ENCODE measurements at regions not wholly inside any gene's neighbourhood (a gene's known extent, or its start where the extent isn't known, plus 50 kb on each side); places are given as distances from the start of the nearest gene placed in this dataset.

GRCh38 chr14:71359823-71360222, 452.6 kb downstream of the PCNX1 start:
- H3K9ac ChIP-seq (ENCODE audit: low read length): no peak overlapping the region
- H4K20me1 ChIP-seq (ENCODE audit: insufficient read depth, low read depth, low read length): peaks cover 46% of the 10 kb centered on the region
- DNase-seq: no peak
- H3K4me3 ChIP-seq (ENCODE audit: low read length): no peak overlapping the region
- peaks cover 6% of the 10 kb centered on the region for H3K4me1 ChIP-seq (ENCODE audit: low read length)
- no peaks in the 10 kb centered on the region for H3K9me2 ChIP-seq (replicated peaks; ENCODE audit: insufficient read depth, low read length)
- H3K27me3 ChIP-seq (ENCODE audit: low read length): no peaks in the 10 kb centered on the region
- H3K9me3 ChIP-seq (ENCODE audit: low read length): no peaks in the 10 kb centered on the region
- H3K79me2 ChIP-seq (ENCODE audit: low read length): no peaks in the 10 kb centered on the region
- H2AFZ ChIP-seq (ENCODE audit: low read length): no peak overlapping the region
- no peak overlapping the region for H3K27ac ChIP-seq (ENCODE audit: low read length)
- H3K4me2 ChIP-seq (ENCODE audit: low read depth, low read length, poor library complexity, severe bottlenecking): no peak overlapping the region
- H3K36me3 ChIP-seq (ENCODE audit: insufficient read depth, low read length): no peaks in the 10 kb centered on the region

- no peak for DNase-seq
- Histone ChIP-seq H3K4me2 (ENCODE audit: low read depth, low read length, poor library complexity, severe bottlenecking) (no peak overlapping the region), H3K9me3 (ENCODE audit: low read length) (no peaks in the 10 kb centered on the region), H3K27me3 (ENCODE audit: low read length) (no peaks in the 10 kb centered on the region), H3K9ac (ENCODE audit: low read length) (no peak overlapping the region), H2AFZ (ENCODE audit: low read length) (no peak overlapping the region), H4K20me1 (ENCODE audit: insufficient read depth, low read depth, low read length) (peaks cover 44% of the 10 kb centered on the region), H3K79me2 (ENCODE audit: low read length) (no peaks in the 10 kb centered on the region), H3K36me3 (ENCODE audit: insufficient read depth, low read length) (no peaks in the 10 kb centered on the region), H3K4me1 (ENCODE audit: low read length) (peaks cover 6% of the 10 kb centered on the region), H3K9me2 (replicated peaks; ENCODE audit: insufficient read depth, low read length) (no peaks in the 10 kb centered on the region), H3K4me3 (ENCODE audit: low read length) (no peak overlapping the region), H3K27ac (ENCODE audit: low read length) (no peak overlapping the region)
Measured at GRCh38 chr14:71361336-71361735, 454.1 kb downstream of the PCNX1 start.

GRCh38 chr14:71361874-71362273, 454.6 kb downstream of the PCNX1 start:
- H3K27me3 ChIP-seq (ENCODE audit: low read length): no peaks in the 10 kb centered on the region
- DNase-seq: no peak
- H3K9ac ChIP-seq (ENCODE audit: low read length): no peak overlapping the region
- H3K27ac ChIP-seq (ENCODE audit: low read length): no peak overlapping the region
- no peaks in the 10 kb centered on the region for H3K36me3 ChIP-seq (ENCODE audit: insufficient read depth, low read length)
- H3K9me2 ChIP-seq (replicated peaks; ENCODE audit: insufficient read depth, low read length): no peaks in the 10 kb centered on the region
- peaks cover 6% of the 10 kb centered on the region for H3K4me1 ChIP-seq (ENCODE audit: low read length)
- no peaks in the 10 kb centered on the region for H3K79me2 ChIP-seq (ENCODE audit: low read length)
- no peak overlapping the region for H2AFZ ChIP-seq (ENCODE audit: low read length)
- H4K20me1 ChIP-seq (ENCODE audit: insufficient read depth, low read depth, low read length): peaks cover 44% of the 10 kb centered on the region
- no peak overlapping the region for H3K4me2 ChIP-seq (ENCODE audit: low read depth, low read length, poor library complexity, severe bottlenecking)
- no peaks in the 10 kb centered on the region for H3K9me3 ChIP-seq (ENCODE audit: low read length)
- H3K4me3 ChIP-seq (ENCODE audit: low read length): no peak overlapping the region

- Histone ChIP-seq H2AFZ (ENCODE audit: low read length) (no peak overlapping the region), H3K27me3 (ENCODE audit: low read length) (no peaks in the 10 kb centered on the region), H3K9ac (ENCODE audit: low read length) (no peak overlapping the region), H4K20me1 (ENCODE audit: insufficient read depth, low read depth, low read length) (peaks cover 41% of the 10 kb centered on the region), H3K36me3 (ENCODE audit: insufficient read depth, low read length) (no peaks in the 10 kb centered on the region), H3K27ac (ENCODE audit: low read length) (no peak overlapping the region), H3K79me2 (ENCODE audit: low read length) (no peaks in the 10 kb centered on the region), H3K4me3 (ENCODE audit: low read length) (no peak overlapping the region), H3K9me3 (ENCODE audit: low read length) (no peaks in the 10 kb centered on the region), H3K4me1 (ENCODE audit: low read length) (peaks cover 6% of the 10 kb centered on the region), H3K4me2 (ENCODE audit: low read depth, low read length, poor library complexity, severe bottlenecking) (no peak overlapping the region), H3K9me2 (replicated peaks; ENCODE audit: insufficient read depth, low read length) (no peaks in the 10 kb centered on the region)
- DNase-seq: no peak
Measured at GRCh38 chr14:71362282-71362681, 455.0 kb downstream of the PCNX1 start.

GRCh38 chr14:71362920-71363584, 455.8 kb downstream of the PCNX1 start:
- no peaks in the 10 kb centered on the region for H3K27me3 ChIP-seq (ENCODE audit: low read length)

GRCh38 chr14:71363946-71364925, 457.0 kb downstream of the PCNX1 start:
- no peak for DNase-seq
- H3K9me2 ChIP-seq (replicated peaks; ENCODE audit: insufficient read depth, low read length): no peaks in the 10 kb centered on the region
- H3K79me2 ChIP-seq (ENCODE audit: low read length): no peaks in the 10 kb centered on the region
- no peak overlapping the region for H3K4me2 ChIP-seq (ENCODE audit: low read depth, low read length, poor library complexity, severe bottlenecking)
- H3K9me3 ChIP-seq (ENCODE audit: low read length): no peaks in the 10 kb centered on the region
- no peak overlapping the region for H3K4me3 ChIP-seq (ENCODE audit: low read length)
- peaks cover 6% of the 10 kb centered on the region for H3K4me1 ChIP-seq (ENCODE audit: low read length)
- H4K20me1 ChIP-seq (ENCODE audit: insufficient read depth, low read depth, low read length): peaks cover 39% of the 10 kb centered on the region
- no peak overlapping the region for H3K27ac ChIP-seq (ENCODE audit: low read length)
- H2AFZ ChIP-seq (ENCODE audit: low read length): no peak overlapping the region
- H3K27me3 ChIP-seq (ENCODE audit: low read length): no peaks in the 10 kb centered on the region
- H3K36me3 ChIP-seq (ENCODE audit: insufficient read depth, low read length): no peaks in the 10 kb centered on the region
- no peak overlapping the region for H3K9ac ChIP-seq (ENCODE audit: low read length)

More at GRCh38 chr14:71362920-71363584, 455.8 kb downstream of the PCNX1 start:
- H3K9me3 ChIP-seq (ENCODE audit: low read length): no peaks in the 10 kb centered on the region
- no peak overlapping the region for H3K4me2 ChIP-seq (ENCODE audit: low read depth, low read length, poor library complexity, severe bottlenecking)
- no peaks in the 10 kb centered on the region for H3K79me2 ChIP-seq (ENCODE audit: low read length)
- no peak overlapping the region for H3K9ac ChIP-seq (ENCODE audit: low read length)
- no peak overlapping the region for H2AFZ ChIP-seq (ENCODE audit: low read length)
- no peaks in the 10 kb centered on the region for H3K36me3 ChIP-seq (ENCODE audit: insufficient read depth, low read length)
- no peak overlapping the region for H3K4me3 ChIP-seq (ENCODE audit: low read length)
- H3K9me2 ChIP-seq (replicated peaks; ENCODE audit: insufficient read depth, low read length): no peaks in the 10 kb centered on the region
- no peak overlapping the region for H3K27ac ChIP-seq (ENCODE audit: low read length)
- peaks cover 39% of the 10 kb centered on the region for H4K20me1 ChIP-seq (ENCODE audit: insufficient read depth, low read depth, low read length)
- no peak for DNase-seq
- H3K4me1 ChIP-seq (ENCODE audit: low read length): peaks cover 6% of the 10 kb centered on the region

- no peaks in the 10 kb centered on the region for H3K36me3 ChIP-seq (ENCODE audit: insufficient read depth, low read length)
Measured at GRCh38 chr14:71365361-71365760, 458.1 kb downstream of the PCNX1 start.

GRCh38 chr14:71366861-71367260, 459.6 kb downstream of the PCNX1 start:
- H3K9me3 ChIP-seq (ENCODE audit: low read length): no peaks in the 10 kb centered on the region
- no peaks in the 10 kb centered on the region for H3K79me2 ChIP-seq (ENCODE audit: low read length)
- H3K9me2 ChIP-seq (replicated peaks; ENCODE audit: insufficient read depth, low read length): no peaks in the 10 kb centered on the region
- H3K4me3 ChIP-seq (ENCODE audit: low read length): no peak overlapping the region
- no peaks in the 10 kb centered on the region for H3K36me3 ChIP-seq (ENCODE audit: insufficient read depth, low read length)
- no peak overlapping the region for H3K9ac ChIP-seq (ENCODE audit: low read length)
- no peak overlapping the region for H2AFZ ChIP-seq (ENCODE audit: low read length)
- no peaks in the 10 kb centered on the region for H3K27me3 ChIP-seq (ENCODE audit: low read length)
- H3K27ac ChIP-seq (ENCODE audit: low read length): no peak overlapping the region
- DNase-seq: no peak
- peaks cover 26% of the 10 kb centered on the region for H4K20me1 ChIP-seq (ENCODE audit: insufficient read depth, low read depth, low read length)
- no peaks in the 10 kb centered on the region for H3K4me1 ChIP-seq (ENCODE audit: low read length)
- H3K4me2 ChIP-seq (ENCODE audit: low read depth, low read length, poor library complexity, severe bottlenecking): no peak overlapping the region

More at GRCh38 chr14:71365361-71365760, 458.1 kb downstream of the PCNX1 start:
- H2AFZ ChIP-seq (ENCODE audit: low read length): no peak overlapping the region
- H3K27ac ChIP-seq (ENCODE audit: low read length): no peak overlapping the region
- no peak overlapping the region for H3K9ac ChIP-seq (ENCODE audit: low read length)
- DNase-seq: no peak
- no peaks in the 10 kb centered on the region for H3K9me2 ChIP-seq (replicated peaks; ENCODE audit: insufficient read depth, low read length)
- no peaks in the 10 kb centered on the region for H3K79me2 ChIP-seq (ENCODE audit: low read length)
- H3K4me3 ChIP-seq (ENCODE audit: low read length): no peak overlapping the region
- H3K4me2 ChIP-seq (ENCODE audit: low read depth, low read length, poor library complexity, severe bottlenecking): no peak overlapping the region
- H3K9me3 ChIP-seq (ENCODE audit: low read length): no peaks in the 10 kb centered on the region
- peaks cover 4% of the 10 kb centered on the region for H3K4me1 ChIP-seq (ENCODE audit: low read length)
- peaks cover 35% of the 10 kb centered on the region for H4K20me1 ChIP-seq (ENCODE audit: insufficient read depth, low read depth, low read length)
- H3K27me3 ChIP-seq (ENCODE audit: low read length): no peaks in the 10 kb centered on the region
